Thyroid gland (tissue), 4 donors: ENCODE measurements at regions not wholly inside any gene's neighbourhood (a gene's known extent, or its start where the extent isn't known, plus 50 kb on each side); places are given as distances from the start of the nearest gene placed in this dataset.

Experiments used
- POLR2A ChIP-seq, 2 donors: fragments of 450-650 bp; IDR thresholded peaks; one replicate each; pipeline ENCODE4 v1.6.1; 2017; ENCODE audit warnings: antibody characterized with exemption in 2 of 2, mild to moderate bottlenecking in 2 of 2, moderate library complexity in 1 of 2
- TF ChIP-seq, protein P1 (sequence below), 6 experiments: fragments of 200-600 bp in 3 of 6; fragments of 450-650 bp in 3 of 6; sonication (generic) in 3 of 6; IDR thresholded peaks; one replicate each; pipeline ENCODE4 v1.5.1; 2016 to 2019; ENCODE audit warnings: antibody characterized with exemption in 6 of 6, mild to moderate bottlenecking in 2 of 6, inconsistent platforms in 1 of 6, moderate library complexity in 1 of 6

- no peak for TF ChIP-seq POLR2A (IDR thresholded peaks at IDR 0.05)
- TF ChIP-seq, protein P1, sequence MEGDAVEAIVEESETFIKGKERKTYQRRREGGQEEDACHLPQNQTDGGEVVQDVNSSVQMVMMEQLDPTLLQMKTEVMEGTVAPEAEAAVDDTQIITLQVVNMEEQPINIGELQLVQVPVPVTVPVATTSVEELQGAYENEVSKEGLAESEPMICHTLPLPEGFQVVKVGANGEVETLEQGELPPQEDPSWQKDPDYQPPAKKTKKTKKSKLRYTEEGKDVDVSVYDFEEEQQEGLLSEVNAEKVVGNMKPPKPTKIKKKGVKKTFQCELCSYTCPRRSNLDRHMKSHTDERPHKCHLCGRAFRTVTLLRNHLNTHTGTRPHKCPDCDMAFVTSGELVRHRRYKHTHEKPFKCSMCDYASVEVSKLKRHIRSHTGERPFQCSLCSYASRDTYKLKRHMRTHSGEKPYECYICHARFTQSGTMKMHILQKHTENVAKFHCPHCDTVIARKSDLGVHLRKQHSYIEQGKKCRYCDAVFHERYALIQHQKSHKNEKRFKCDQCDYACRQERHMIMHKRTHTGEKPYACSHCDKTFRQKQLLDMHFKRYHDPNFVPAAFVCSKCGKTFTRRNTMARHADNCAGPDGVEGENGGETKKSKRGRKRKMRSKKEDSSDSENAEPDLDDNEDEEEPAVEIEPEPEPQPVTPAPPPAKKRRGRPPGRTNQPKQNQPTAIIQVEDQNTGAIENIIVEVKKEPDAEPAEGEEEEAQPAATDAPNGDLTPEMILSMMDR (IDR thresholded peaks at IDR 0.05) = no peak
These were observed 107.5 kb upstream of the ARHGEF26 start for GRCh38 chr3:154013736-154014135.
